Hepatocyte (in vitro differentiated cells): ENCODE measurements at regions not wholly inside any gene's neighbourhood (a gene's known extent, or its start where the extent isn't known, plus 50 kb on each side); places are given as distances from the start of the nearest gene placed in this dataset.
"Not testable (repeated sequence)": the region's sequence is repeated elsewhere in the genome, so short reads cannot be mapped to it uniquely, and the experiment has no call there.

ENCODE experiments used
- DNase-seq: peaks from one replicate; pipeline ENCODE4 v3.0.0-alpha.2; 2016; ENCODE audit warnings: low spot score
- H2AFZ ChIP-seq: fragments of 200-600 bp; sonication (generic); 2 replicates; pipeline ENCODE4 v1.6.0; 2016; ENCODE audit warnings: antibody characterized with exemption, mild to moderate bottlenecking
- H3K27ac ChIP-seq: fragments of 200-600 bp; sonication (generic); 2 replicates; pipeline ENCODE4 v1.5.1; 2016; ENCODE audit warnings: mild to moderate bottlenecking
- H3K27me3 ChIP-seq: fragments of 200-600 bp; sonication (generic); 2 replicates; pipeline ENCODE4 v1.6.1; 2016
- H3K36me3 ChIP-seq: fragments of 200-600 bp; sonication (generic); replicated peaks from 2 replicates; pipeline ENCODE4 v1.5.1; 2016; ENCODE audit warnings: low read depth; ENCODE audit not compliant: insufficient read depth
- H3K4me1 ChIP-seq: fragments of 200-600 bp; sonication (generic); 2 replicates; pipeline ENCODE4 v1.5.1; 2016; ENCODE audit warnings: mild to moderate bottlenecking, moderate library complexity; ENCODE audit not compliant: insufficient read depth
- H3K4me2 ChIP-seq: fragments of 200-600 bp; sonication (generic); 2 replicates; pipeline ENCODE4 v1.6.0; 2016
- H3K4me3 ChIP-seq: fragments of 200-600 bp; sonication (generic); 2 replicates; pipeline ENCODE4 v1.5.1; 2016; ENCODE audit warnings: mild to moderate bottlenecking
- H3K79me2 ChIP-seq: fragments of 200-600 bp; sonication (generic); 2 replicates; pipeline ENCODE4 v1.6.0; 2017; ENCODE audit warnings: mild to moderate bottlenecking
- H3K9me2 ChIP-seq: fragments of 200-600 bp; sonication (generic); replicated peaks from 2 replicates; pipeline ENCODE4 v1.6.0; 2017; ENCODE audit warnings: mild to moderate bottlenecking; ENCODE audit not compliant: insufficient read depth
- H3K9me3 ChIP-seq: fragments of 200-600 bp; sonication (generic); 2 replicates; pipeline ENCODE4 v1.5.1; 2016; ENCODE audit warnings: low read depth, mild to moderate bottlenecking
- H4K20me1 ChIP-seq: fragments of 200-600 bp; sonication (generic); 2 replicates; pipeline ENCODE4 v1.6.0; 2016; ENCODE audit warnings: mild to moderate bottlenecking; ENCODE audit not compliant: insufficient read depth, poor library complexity, severe bottlenecking
- CTCF ChIP-seq: fragments of 200-600 bp; sonication (generic); IDR thresholded peaks from 2 replicates; pipeline ENCODE4 v1.5.1; 2016; ENCODE audit warnings: antibody characterized with exemption, mild to moderate bottlenecking; ENCODE audit not compliant: poor library complexity
- EZH2 ChIP-seq: fragments of 200-600 bp; sonication (generic); IDR thresholded peaks from 2 replicates; pipeline ENCODE4 v1.6.1; 2016; ENCODE audit warnings: antibody characterized with exemption, mild to moderate bottlenecking, borderline replicate concordance
- EZH2phosphoT487 ChIP-seq: fragments of 200-600 bp; sonication (generic); IDR thresholded peaks from one replicate; pipeline ENCODE4 v1.6.1; 2018; ENCODE audit warnings: antibody characterized with exemption, mild to moderate bottlenecking, low read depth, moderate library complexity; ENCODE audit not compliant: unreplicated experiment, severe bottlenecking
- WGBS: methylation state at CpG from one replicate; pipeline ENCODE4 v1.1.6; 2016; ENCODE audit warnings: low lambda C conversion rate; ENCODE audit errors: missing lambda C conversion rate; 5-methylcytosine and 5-hydroxymethylcytosine counted together

GRCh38 chr7:5121256-5121655 is 68.8 kb upstream of the WIPI2 start:
- DNase-seq, H4K20me1 ChIP-seq, H3K9me2 ChIP-seq, H3K36me3 ChIP-seq, H3K4me3 ChIP-seq, H3K27ac ChIP-seq, H3K4me1 ChIP-seq, H2AFZ ChIP-seq, H3K9me3 ChIP-seq, H3K27me3 ChIP-seq, H3K4me2 ChIP-seq, H3K79me2 ChIP-seq: not testable (repeated sequence)
- WGBS = 100% methylated on average over 3 of the region's 32 CpGs

DNA sequence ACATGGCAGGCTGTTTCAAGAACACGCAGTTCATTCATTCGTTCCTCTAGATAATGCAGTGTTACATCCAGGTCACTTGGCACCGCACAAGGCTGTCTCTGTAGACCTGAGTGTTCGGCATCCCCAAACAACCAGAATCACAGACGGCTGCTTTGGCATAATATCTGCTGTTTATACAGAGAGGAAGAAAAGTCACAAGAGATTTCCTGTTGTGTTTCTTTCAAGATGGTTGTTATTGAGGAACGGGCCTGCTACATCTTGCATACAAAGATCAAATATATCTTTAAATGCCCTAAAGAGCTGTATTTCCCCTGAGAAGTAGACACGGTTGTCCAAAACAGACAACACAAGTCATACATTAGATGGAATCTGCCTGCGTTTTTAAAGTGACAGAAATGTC is 58.8 kb upstream of the WIPI2 start:
- not testable (repeated sequence) for H3K36me3 ChIP-seq, DNase-seq, H3K9me3 ChIP-seq, H3K79me2 ChIP-seq, H3K4me1 ChIP-seq, H3K27ac ChIP-seq, H3K4me3 ChIP-seq, H3K27me3 ChIP-seq, H3K4me2 ChIP-seq, H4K20me1 ChIP-seq, H3K9me2 ChIP-seq, H2AFZ ChIP-seq
- WGBS = 76% methylated on average over 8 of the region's 8 CpGs

DNA sequence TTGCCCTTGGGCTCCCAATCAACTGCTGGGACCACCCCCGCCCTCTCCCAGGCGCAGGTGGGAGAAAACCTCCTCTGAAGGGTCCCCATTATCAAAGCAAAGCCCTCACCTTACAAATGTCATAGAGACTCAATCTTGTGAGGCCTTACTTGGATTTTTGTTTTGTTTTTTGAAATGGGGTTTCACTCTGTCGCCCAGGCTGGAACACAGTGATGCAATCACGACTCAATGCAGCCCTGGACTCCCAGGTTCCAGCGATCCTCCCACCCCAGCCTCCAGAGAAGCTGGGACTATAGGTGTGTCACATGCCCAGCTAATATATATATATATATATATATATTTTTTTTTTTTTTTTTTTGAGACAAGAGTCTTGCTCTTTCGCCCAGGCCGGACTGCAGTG is 57.5 kb upstream of the WIPI2 start:
- Histone ChIP-seq H3K4me2 (no peak overlapping the region), H3K27ac (no peak overlapping the region), H2AFZ (no peak overlapping the region), H3K36me3 (no peaks in the 10 kb centered on the region), H3K27me3 (no peaks in the 10 kb centered on the region), H3K9me2 (no peaks in the 10 kb centered on the region), H4K20me1 (no peaks in the 10 kb centered on the region), H3K79me2 (no peaks in the 10 kb centered on the region), H3K9me3 (no peaks in the 10 kb centered on the region), H3K4me3 (no peak overlapping the region), H3K4me1 (no peaks in the 10 kb centered on the region)
- no peak for TF ChIP-seq CTCF
- TF ChIP-seq EZH2 = no peak
- no peak for TF ChIP-seq EZH2phosphoT487
- DNase-seq = no peak
- 77% methylated on average over 6 of the region's 7 CpGs for whole genome bisulfite sequencing

- no peaks in the 10 kb centered on the region for H3K36me3 ChIP-seq
- H3K9me2 ChIP-seq = no peaks in the 10 kb centered on the region
- no peak overlapping the region for H2AFZ ChIP-seq
- H3K27ac ChIP-seq = no peak overlapping the region
- no peak overlapping the region for H3K4me3 ChIP-seq
- peak; percentile 21 for DNase-seq
- 50% methylated on average over 7 of the region's 7 CpGs for WGBS
- no peaks in the 10 kb centered on the region for H3K4me1 ChIP-seq
- H4K20me1 ChIP-seq = no peaks in the 10 kb centered on the region
- no peaks in the 10 kb centered on the region for H3K9me3 ChIP-seq
- no peaks in the 10 kb centered on the region for H3K27me3 ChIP-seq
- H3K79me2 ChIP-seq = no peaks in the 10 kb centered on the region
- H3K4me2 ChIP-seq = no peak overlapping the region
- no peak for TF ChIP-seq EZH2
- peak; percentile 44 for TF ChIP-seq CTCF
- TF ChIP-seq EZH2phosphoT487 = no peak
Measured at GRCh38 chr7:5139998-5140397, 50.0 kb upstream of the WIPI2 start.
